ENCODE measurements at regions not wholly inside any gene's neighbourhood (a gene's known extent, or its start where the extent isn't known, plus 50 kb on each side); places are given as distances from the start of the nearest gene placed in this dataset.
A peak's percentile ranks its signal among the peaks of the same experiment; 100 is the strongest.
"Not testable (repeated sequence)": the region's sequence is repeated elsewhere in the genome, so short reads cannot be mapped to it uniquely, and the experiment has no call there.

DNA sequence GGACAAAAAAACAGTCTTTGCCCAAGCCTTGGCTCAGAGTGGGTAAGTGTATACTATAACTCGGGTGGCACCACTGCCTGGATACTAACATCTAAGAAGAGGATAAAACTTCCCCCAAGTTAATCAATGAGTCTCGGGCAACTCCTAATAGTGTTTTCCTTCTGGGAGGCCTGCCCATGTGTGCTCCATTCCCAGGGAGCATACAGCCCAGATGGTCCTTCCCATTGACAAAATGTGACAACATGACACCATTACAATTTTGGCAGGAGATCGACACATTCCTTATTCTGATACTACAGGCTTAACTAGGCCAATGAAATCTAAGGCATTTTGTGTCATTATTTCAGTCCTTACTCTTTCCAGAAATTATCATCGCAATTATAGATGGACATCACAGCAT, 52.7 kb upstream of the CRIM1 start:
- no peaks in the 10 kb centered on the region for H3K36me3 Mint-ChIP-seq (ENCODE audit: insufficient read depth in 2 of 2)
- no peak for ATAC-seq (replicated peaks in 1 of 2)
- H3K4me3 Mint-ChIP-seq, result no peak overlapping the region
- peaks cover 9% of the 10 kb centered on the region for H3K27me3 Mint-ChIP-seq (ENCODE audit: low read depth)
- H3K9me3 Mint-ChIP-seq, result peaks cover 0 to 2% of the 10 kb centered on the region in 2 donors
- no peak for DNase-seq
- H3K4me1 Mint-ChIP-seq (ENCODE audit: low read depth), result no peaks in the 10 kb centered on the region
- no peak overlapping the region for H3K27ac Mint-ChIP-seq

DNA sequence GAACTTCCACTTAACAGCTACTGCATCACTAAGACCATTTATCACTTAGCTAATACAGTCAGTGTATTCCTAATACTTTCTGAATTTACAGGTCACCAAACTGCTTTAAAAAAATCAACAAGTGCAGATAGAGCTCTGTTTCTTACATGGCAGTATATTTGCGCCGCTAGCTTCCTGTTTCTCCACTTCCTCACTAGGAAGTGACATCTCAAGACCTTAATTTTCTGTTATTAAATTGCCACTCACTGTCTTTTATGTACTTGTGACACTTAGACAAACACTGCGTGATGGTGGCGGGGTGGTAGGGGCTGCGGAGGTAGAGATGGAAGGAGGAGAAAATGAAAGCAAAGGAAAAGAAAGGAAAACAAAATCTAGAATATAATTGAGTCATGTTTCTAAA, 53.7 kb upstream of the CRIM1 start:
- H3K9me3 Mint-ChIP-seq, result peaks cover 0 to 2% of the 10 kb centered on the region in 2 donors
- DNase-seq (no peak), ATAC-seq (replicated peaks in 1 of 2) (no peak)
- H3K36me3 Mint-ChIP-seq (ENCODE audit: insufficient read depth in 2 of 2), result no peaks in the 10 kb centered on the region
- no peak overlapping the region for H3K4me3 Mint-ChIP-seq
- H3K27me3 Mint-ChIP-seq (ENCODE audit: low read depth), result peaks cover 9% of the 10 kb centered on the region
- H3K27ac Mint-ChIP-seq, result no peak overlapping the region
- no peaks in the 10 kb centered on the region for H3K4me1 Mint-ChIP-seq (ENCODE audit: low read depth)

DNA sequence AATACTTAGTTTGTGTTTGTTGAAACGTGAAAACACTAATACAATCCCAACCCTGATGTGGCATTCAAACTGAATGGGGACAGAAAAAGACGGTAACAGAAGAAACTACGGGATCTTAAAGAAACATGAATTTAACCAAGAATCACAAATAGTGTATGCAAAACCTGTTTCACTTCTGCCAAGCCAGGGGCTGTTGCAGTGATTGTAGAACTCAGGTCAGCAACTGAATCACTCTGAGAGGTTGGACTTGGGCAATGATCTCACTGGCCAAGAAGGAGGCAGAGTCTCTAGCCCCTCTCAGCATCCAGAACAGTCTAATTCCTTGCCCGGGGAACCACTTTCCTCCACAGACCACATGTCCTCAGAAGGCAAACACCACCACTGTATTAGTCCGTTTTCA, 54.9 kb upstream of the CRIM1 start:
- peaks cover 9% of the 10 kb centered on the region for H3K27me3 Mint-ChIP-seq (ENCODE audit: low read depth)
- no peak overlapping the region for H3K4me3 Mint-ChIP-seq
- no peak overlapping the region for H3K27ac Mint-ChIP-seq
- no peak for ATAC-seq (replicated peaks in 1 of 2)
- H3K36me3 Mint-ChIP-seq (ENCODE audit: insufficient read depth in 2 of 2), result no peaks in the 10 kb centered on the region
- no peaks in the 10 kb centered on the region for H3K4me1 Mint-ChIP-seq (ENCODE audit: low read depth)
- peaks cover 0 to 2% of the 10 kb centered on the region in 2 donors for H3K9me3 Mint-ChIP-seq
- DNase-seq, result no peak

DNA sequence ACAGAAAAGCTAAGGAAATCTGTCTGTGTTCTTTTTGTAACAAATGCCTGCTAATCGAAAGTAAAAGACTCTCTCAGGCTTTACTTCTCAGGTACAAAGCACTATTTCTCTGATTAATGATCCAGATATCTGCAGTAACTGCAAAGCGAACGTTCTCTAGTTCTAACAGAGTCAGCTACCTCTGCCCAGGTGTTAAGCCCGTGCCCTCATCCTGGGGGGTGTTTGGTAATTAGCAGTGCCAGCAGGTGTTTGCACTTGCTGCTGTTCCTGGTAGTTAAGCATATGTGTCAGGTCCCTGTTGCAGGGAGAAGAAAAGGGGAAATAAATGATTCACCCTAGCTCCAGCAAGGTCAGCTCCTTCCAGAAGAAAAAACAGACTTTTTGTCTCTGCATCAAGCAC, 58.8 kb upstream of the CRIM1 start:
- ATAC-seq (replicated peaks in 1 of 2) (no peak), DNase-seq (no peak)
- H3K36me3 Mint-ChIP-seq (ENCODE audit: insufficient read depth in 2 of 2), result no peaks in the 10 kb centered on the region
- no peak overlapping the region for H3K27ac Mint-ChIP-seq
- peaks cover 0 to 2% of the 10 kb centered on the region in 2 donors for H3K9me3 Mint-ChIP-seq
- H3K4me3 Mint-ChIP-seq, result no peak overlapping the region
- H3K27me3 Mint-ChIP-seq (ENCODE audit: low read depth), result peaks cover 7% of the 10 kb centered on the region
- H3K4me1 Mint-ChIP-seq (ENCODE audit: low read depth), result peaks cover 10% of the 10 kb centered on the region

DNA sequence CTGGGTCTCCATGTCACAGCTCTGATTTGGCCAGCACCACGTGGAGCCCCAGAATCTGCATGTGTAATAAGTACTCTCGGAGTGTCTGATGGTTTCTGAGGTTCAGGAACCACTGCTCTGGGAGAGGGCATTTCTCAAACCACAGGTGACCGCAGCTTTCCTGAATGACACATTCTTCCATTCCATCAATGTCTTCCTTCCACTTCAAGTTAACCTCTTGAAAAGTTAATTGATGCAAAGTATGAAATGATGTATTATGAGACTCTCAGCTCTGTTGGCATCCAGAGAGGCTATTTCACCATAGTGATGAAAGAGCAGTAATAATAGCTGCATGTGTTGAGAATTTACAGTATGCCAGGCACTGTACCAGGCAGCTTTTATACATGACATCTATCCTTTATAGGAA, 61.3 kb upstream of the CRIM1 start:
- Mint-ChIP-seq H3K4me1 (ENCODE audit: low read depth) (peaks cover 10% of the 10 kb centered on the region), H3K27ac (no peak overlapping the region), H3K9me3 (no peaks in the 10 kb centered on the region), H3K36me3 (ENCODE audit: insufficient read depth in 2 of 2) (no peaks in the 10 kb centered on the region), H3K27me3 (ENCODE audit: low read depth) (peaks cover 7% of the 10 kb centered on the region), H3K4me3 (no peak overlapping the region)
- ATAC-seq (replicated peaks in 1 of 2) (peak; percentile 58 to 62), DNase-seq (peak; percentile 21 to 23)

DNA sequence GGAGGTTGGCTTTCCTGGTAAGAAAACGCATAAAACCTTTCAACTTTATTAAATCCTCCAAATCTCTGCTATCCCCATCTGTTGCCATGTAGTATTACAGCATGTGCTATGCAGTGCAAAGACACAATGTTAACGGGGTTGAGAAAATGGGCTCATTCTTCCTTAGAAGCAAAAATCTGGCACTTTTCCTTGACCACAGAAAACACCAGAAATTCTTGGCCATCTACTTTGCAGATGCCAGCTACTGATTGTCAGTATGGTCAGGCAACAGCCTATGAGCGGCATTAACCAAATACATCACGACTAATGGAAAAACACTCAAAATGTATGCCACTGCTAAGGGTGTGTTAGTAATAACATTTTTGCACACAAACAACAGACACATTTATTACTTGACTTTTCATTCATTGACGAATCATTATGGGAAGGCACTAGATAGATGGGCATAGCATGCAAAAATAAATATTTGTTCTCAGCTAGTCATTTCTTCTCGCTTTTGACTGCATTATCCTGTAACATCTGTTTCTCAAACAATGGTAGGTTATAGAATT, 65.2 kb upstream of the CRIM1 start:
- no peak for DNase-seq
- H3K27me3 Mint-ChIP-seq (ENCODE audit: low read depth), result peaks cover 14% of the 10 kb centered on the region
- H3K27ac Mint-ChIP-seq, result no peak overlapping the region
- peaks cover 0 to 1% of the 10 kb centered on the region in 2 donors for H3K9me3 Mint-ChIP-seq
- H3K4me1 Mint-ChIP-seq (ENCODE audit: low read depth), result peaks cover 29% of the 10 kb centered on the region
- no peak for ATAC-seq (replicated peaks in 1 of 2)
- H3K4me3 Mint-ChIP-seq, result no peak overlapping the region
- no peaks in the 10 kb centered on the region for H3K36me3 Mint-ChIP-seq (ENCODE audit: insufficient read depth in 2 of 2)

DNA sequence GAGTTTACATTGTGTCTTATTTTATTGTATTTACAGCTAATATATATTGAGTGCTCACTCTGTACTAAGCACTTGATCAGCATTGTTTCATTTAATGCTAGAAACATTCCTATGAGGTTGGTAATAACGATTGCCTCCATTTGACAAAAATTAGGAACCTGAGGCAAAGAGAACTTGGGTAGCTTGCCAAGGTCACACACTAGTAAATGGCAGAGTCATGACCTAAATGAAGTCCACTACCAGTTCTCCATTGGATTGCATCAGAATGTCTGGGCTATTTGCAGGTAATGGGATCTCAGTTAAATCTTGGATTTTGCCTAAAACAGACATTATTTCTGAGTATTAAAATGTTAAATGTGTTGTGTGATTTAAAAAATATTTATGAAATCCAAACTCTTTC, 65.8 kb upstream of the CRIM1 start:
- Mint-ChIP-seq H3K27me3 (ENCODE audit: low read depth) (peaks cover 14% of the 10 kb centered on the region), H3K36me3 (ENCODE audit: insufficient read depth in 2 of 2) (no peaks in the 10 kb centered on the region), H3K4me1 (ENCODE audit: low read depth) (peaks cover 29% of the 10 kb centered on the region), H3K9me3 (peaks cover 0 to 2% of the 10 kb centered on the region in 2 donors), H3K4me3 (no peak overlapping the region), H3K27ac (no peak overlapping the region)
- ATAC-seq (replicated peaks in 1 of 2) (no peak), DNase-seq (no peak)

DNA sequence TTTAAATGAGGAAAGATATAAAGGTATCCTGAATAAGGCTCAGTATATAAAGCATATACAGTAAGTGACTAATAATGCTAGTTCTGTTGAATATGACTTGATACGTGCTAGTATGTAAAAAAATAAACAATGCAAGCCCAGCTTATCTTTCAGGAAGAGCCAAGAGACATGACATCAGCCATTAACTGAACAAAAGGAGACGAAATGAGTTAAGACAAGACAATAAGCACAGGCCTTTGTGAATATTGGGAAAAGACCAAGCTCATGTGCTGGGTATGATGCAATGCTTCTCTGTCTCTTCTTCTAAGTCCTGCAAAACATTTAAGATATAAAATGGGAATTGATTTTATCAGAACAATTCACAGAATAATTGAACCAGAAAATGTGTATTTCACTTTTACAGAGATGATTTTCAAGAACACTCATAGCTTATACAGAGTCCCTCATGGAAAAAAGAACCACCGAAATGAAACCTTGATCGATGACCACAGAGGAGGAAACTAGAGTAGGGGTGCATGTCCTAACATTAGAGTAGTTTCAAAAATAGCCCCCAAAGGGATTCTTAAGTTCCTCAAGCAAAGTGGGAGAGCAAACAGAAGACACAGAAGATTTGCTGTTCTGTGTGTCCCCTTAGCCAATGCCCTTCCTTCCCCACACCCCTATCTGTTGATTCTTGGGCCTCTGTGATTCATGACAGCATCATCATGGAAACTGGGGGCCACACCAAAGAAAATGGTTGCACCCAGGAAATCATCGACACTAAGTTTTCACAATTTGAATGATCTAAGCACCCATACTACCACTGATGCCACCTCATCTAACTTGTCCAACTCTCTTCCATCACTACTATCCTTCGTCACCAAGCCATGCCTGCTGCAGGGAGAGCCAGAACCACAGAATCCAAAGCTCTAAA, 68.0 kb upstream of the CRIM1 start:
- H3K4me1 Mint-ChIP-seq (ENCODE audit: low read depth), result peaks cover 19% of the 10 kb centered on the region
- H3K27ac Mint-ChIP-seq, result peak overlapping the region; percentile 69
- peaks cover under 1 to 6% of the 10 kb centered on the region in 2 donors for H3K9me3 Mint-ChIP-seq
- peaks cover 0 to 1% of the 10 kb centered on the region in 2 donors for H3K36me3 Mint-ChIP-seq (ENCODE audit: insufficient read depth in 2 of 2)
- peak overlapping the region; percentile 11 to 28 for H3K4me3 Mint-ChIP-seq
- ATAC-seq (replicated peaks in 1 of 2) (peak; percentile 86 to 92), DNase-seq (peak; percentile 28 to 44)
- peaks cover 6% of the 10 kb centered on the region for H3K27me3 Mint-ChIP-seq (ENCODE audit: low read depth)

DNA sequence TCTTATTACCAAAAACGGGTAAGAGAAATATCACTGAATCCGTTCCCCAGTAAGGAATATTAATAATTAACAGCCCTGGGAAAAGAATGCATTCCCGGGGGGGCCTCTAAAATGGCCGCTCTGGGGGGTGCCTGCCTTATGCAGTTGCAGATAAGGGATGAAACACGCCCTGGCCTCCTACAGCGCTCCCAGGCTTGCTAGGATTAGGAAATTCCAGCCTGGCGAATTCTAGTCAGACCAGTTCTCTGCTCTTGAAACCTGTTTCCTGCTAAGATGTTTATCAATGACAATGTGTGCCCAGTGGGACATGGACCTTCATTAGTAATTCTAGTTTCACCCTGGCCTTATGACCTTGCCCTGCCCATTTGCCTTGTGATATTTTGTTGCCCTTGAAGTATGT, 76.1 kb upstream of the CRIM1 start:
- peaks cover 13% of the 10 kb centered on the region in 2 donors for H3K9me3 Mint-ChIP-seq
- H3K27me3 Mint-ChIP-seq (ENCODE audit: low read depth); DNase-seq; H3K4me1 Mint-ChIP-seq (ENCODE audit: low read depth); H3K36me3 Mint-ChIP-seq (ENCODE audit: insufficient read depth in 2 of 2); H3K27ac Mint-ChIP-seq; ATAC-seq (replicated peaks in 1 of 2); H3K4me3 Mint-ChIP-seq: not testable (repeated sequence)

DNA sequence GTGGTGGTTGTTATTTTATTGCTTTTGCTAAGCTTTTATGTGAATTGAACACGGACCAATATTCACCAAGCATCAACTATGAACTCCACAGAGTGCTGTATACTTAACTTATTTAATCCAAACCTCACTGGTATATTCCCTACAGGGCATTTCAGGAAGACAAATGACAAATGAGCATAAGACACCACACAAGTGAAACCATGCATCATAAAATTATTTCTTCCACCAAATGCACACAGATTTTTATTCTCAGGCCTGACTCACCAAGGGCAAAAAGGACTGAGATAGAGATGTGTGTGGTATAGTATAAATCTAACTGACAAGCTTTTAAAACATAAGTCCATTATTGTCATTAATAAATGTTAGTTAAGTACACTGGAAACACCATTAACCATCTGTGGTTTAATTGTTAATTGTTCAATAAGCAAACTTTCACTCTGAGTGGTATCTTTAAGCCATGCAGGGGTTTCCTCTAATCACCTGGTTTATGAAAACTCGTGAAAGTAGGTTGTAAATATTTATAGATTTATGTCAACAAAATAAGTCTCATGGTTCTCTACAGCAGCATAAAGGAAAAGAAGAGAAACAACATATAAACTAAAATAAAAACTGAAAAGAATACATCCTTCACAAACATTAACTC, 77.6 kb upstream of the CRIM1 start:
- Mint-ChIP-seq H3K27ac (no peak overlapping the region), H3K9me3 (peaks cover 10 to 13% of the 10 kb centered on the region in 2 donors), H3K4me3 (no peak overlapping the region), H3K4me1 (ENCODE audit: low read depth) (no peaks in the 10 kb centered on the region), H3K27me3 (ENCODE audit: low read depth) (no peaks in the 10 kb centered on the region), H3K36me3 (ENCODE audit: insufficient read depth in 2 of 2) (peaks cover 3 to 8% of the 10 kb centered on the region in 2 donors)
- peak; percentile 30 to 43 for ATAC-seq (replicated peaks in 1 of 2)
- DNase-seq, result no peak

DNA sequence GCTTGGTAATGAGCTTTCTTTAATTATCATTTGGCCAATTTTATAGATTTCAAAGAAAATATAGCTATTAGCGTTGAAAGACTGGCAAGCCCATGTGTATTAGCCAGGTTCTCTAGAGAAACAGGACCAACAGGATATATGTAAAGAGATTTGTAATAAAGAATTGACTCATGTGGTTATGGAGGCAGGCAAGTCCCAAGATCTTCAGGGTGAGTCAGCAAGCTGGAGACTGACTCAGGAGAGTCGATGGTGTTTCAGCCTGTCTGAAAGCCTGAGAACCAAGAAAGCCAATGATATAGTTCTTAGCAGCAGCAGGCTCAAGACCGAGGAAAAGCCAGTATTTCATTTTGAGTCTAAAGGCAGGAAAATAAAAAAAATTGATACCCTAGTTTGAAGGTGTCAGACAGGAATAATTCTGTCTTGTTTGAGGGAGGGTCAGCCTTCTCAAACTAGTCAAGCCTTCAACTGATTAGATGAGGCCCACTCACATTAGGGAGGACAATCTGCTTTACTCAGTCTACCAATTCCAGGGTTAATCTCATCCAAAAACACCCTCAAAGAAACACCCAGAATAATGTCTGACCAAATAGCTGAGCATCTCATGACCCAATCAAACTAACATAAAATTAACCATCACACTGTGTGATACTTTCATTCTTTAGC, 78.3 kb upstream of the CRIM1 start:
- no peak overlapping the region for H3K4me3 Mint-ChIP-seq
- H3K27ac Mint-ChIP-seq, result no peak overlapping the region
- H3K27me3 Mint-ChIP-seq (ENCODE audit: low read depth), result no peaks in the 10 kb centered on the region
- ATAC-seq (replicated peaks in 1 of 2), result peak; percentile 94 to 97
- peaks cover 3 to 8% of the 10 kb centered on the region in 2 donors for H3K36me3 Mint-ChIP-seq (ENCODE audit: insufficient read depth in 2 of 2)
- peaks cover 7 to 12% of the 10 kb centered on the region in 2 donors for H3K9me3 Mint-ChIP-seq
- peak; percentile 31 to 49 for DNase-seq
- no peaks in the 10 kb centered on the region for H3K4me1 Mint-ChIP-seq (ENCODE audit: low read depth)

DNA sequence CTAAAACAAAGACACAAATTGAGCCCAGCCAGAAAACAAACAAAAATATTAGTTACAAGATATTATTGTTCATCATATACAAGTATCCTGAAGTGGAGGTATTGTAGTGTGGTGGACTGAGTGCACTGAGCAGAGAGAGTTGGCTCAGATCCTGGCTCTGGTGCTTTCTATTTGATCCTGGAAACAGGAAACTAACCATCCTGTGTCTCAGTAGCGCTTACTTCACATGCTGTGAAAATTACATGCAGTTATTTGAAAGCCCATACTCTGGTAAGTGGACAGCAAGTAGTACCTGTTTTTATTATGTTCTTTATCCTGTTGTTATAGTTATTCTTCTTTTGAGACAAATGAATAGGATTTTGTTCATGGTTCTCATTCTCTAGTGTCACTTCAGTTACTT, 84.3 kb upstream of the CRIM1 start:
- H3K9me3 Mint-ChIP-seq, result peaks cover 0 to 9% of the 10 kb centered on the region in 2 donors
- no peaks in the 10 kb centered on the region for H3K27me3 Mint-ChIP-seq (ENCODE audit: low read depth)
- no peak overlapping the region for H3K27ac Mint-ChIP-seq
- peaks cover 3 to 15% of the 10 kb centered on the region in 2 donors for H3K36me3 Mint-ChIP-seq (ENCODE audit: insufficient read depth in 2 of 2)
- H3K4me3 Mint-ChIP-seq, result no peak overlapping the region
- ATAC-seq (replicated peaks in 1 of 2), result no peak
- peaks cover 13% of the 10 kb centered on the region for H3K4me1 Mint-ChIP-seq (ENCODE audit: low read depth)
- no peak for DNase-seq

DNA sequence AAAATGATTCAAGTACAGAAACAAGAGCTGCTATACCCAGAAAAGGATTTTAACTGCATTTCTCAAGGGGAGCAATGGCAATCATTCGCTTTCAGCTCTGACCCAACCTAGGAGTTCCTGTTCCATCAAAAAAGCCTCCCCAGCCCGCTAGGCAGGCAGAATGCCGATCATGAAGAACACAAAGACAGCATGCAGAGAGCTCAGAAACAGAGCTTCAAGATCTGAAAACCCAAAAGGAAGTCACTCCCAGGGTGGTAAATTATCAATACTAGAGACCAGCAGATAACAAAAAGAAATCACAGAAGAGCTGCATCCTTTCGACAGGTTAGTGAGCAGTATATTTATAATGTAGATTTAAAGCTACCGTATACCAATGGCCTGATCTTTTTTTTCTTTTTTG, 84.8 kb upstream of the CRIM1 start:
- peaks cover 0 to 10% of the 10 kb centered on the region in 2 donors for H3K9me3 Mint-ChIP-seq
- no peak overlapping the region for H3K27ac Mint-ChIP-seq
- ATAC-seq (replicated peaks in 1 of 2) (no peak), DNase-seq (no peak)
- H3K36me3 Mint-ChIP-seq (ENCODE audit: insufficient read depth in 2 of 2), result peaks cover 3 to 15% of the 10 kb centered on the region in 2 donors
- H3K4me1 Mint-ChIP-seq (ENCODE audit: low read depth), result peaks cover 16% of the 10 kb centered on the region
- no peaks in the 10 kb centered on the region for H3K27me3 Mint-ChIP-seq (ENCODE audit: low read depth)
- no peak overlapping the region for H3K4me3 Mint-ChIP-seq
